GM12878 (cell line): ENCODE measurements at regions not wholly inside any gene's neighbourhood (a gene's known extent, or its start where the extent isn't known, plus 50 kb on each side); places are given as distances from the start of the nearest gene placed in this dataset.

Source experiments
- CEBPB ChIP-seq, 2 experiments: fragments of 150-350 bp in 1 of 2; IDR thresholded peaks; 2 replicates each; pipeline ENCODE4 v1.6.1; 2012 to 2014; ENCODE audit warnings: low read depth in 2 of 2, low read length in 2 of 2, borderline replicate concordance in 1 of 2, inconsistent platforms in 1 of 2
- CHD4 ChIP-seq: fragments of 200-600 bp; sonication (generic); IDR thresholded peaks from 2 replicates; pipeline ENCODE4 v1.6.1; 2016; ENCODE audit warnings: mild to moderate bottlenecking
- DPF2 ChIP-seq: fragments of 450-650 bp; IDR thresholded peaks from 2 replicates; pipeline ENCODE4 v1.6.1; 2017; ENCODE audit warnings: mild to moderate bottlenecking
- EP300 ChIP-seq, 2 experiments: fragments of 150-350 bp in 1 of 2; IDR thresholded peaks; 2 replicates each; pipeline ENCODE4 v1.6.1; 2011 to 2012; ENCODE audit warnings: low read depth in 2 of 2, low read length in 2 of 2, borderline replicate concordance in 1 of 2, improper control_type of control experiment in 1 of 2, inconsistent platforms in 1 of 2; ENCODE audit not compliant: control insufficient read depth in 1 of 2
- SMAD1 ChIP-seq: fragments of 450-650 bp; IDR thresholded peaks from 2 replicates; pipeline ENCODE4 v1.6.1; 2018; ENCODE audit warnings: mild to moderate bottlenecking, low read depth; ENCODE audit not compliant: partially characterized antibody
- TF ChIP-seq, protein P1 (sequence below), 3 experiments: IDR thresholded peaks in 2 of 3; conservative IDR thresholded peaks in 1 of 3; 2 replicates each; pipeline ENCODE4 v1.5.1; 2011; ENCODE audit warnings: low read depth in 3 of 3, low read length in 3 of 3, mild to moderate bottlenecking in 3 of 3, control low read depth in 2 of 3, moderate library complexity in 2 of 3, inconsistent platforms in 1 of 3, mixed read lengths in 1 of 3; ENCODE audit not compliant: control insufficient read depth in 2 of 3, insufficient read depth in 1 of 3; ENCODE audit errors: extremely low read depth in 1 of 3
- TF ChIP-seq, protein P2 (sequence below): IDR thresholded peaks from 2 replicates; pipeline ENCODE4 v1.6.1; 2012; ENCODE audit warnings: low read depth, low read length, improper control_type of control experiment

DNA sequence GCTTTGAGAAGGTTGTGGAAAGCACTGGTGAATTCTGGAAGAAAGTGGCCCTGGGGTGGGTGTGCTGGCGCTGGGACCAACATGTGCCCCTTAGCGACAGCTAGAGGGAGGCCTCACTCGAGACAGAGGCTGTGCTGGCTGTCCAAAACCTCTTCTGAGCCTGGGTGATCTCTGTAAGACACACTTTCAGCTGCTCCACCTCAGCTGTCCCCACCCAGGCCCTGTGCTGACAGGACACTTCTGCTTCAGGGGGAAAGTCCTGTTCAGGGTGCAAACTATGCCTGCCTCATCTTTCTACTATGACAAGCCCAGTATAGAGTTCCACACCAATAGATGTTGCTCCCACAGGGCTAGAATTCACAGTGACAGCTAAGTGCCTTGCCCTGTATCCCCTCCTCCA is 426.4 kb downstream of the MED10 start:
- TF ChIP-seq CHD4 (no peak), CEBPB (IDR thresholded peaks at IDR 0.05; ENCODE audit: borderline replicate concordance in 1 of 2, low read depth in 2 of 2, low read length in 2 of 2) (no peak), DPF2 (no peak), EP300 (IDR thresholded peaks at IDR 0.05; ENCODE audit: borderline replicate concordance in 1 of 2, control insufficient read depth in 1 of 2, low read depth in 2 of 2, low read length in 2 of 2) (no peak), SMAD1 (no peak)
- TF ChIP-seq, protein P1, sequence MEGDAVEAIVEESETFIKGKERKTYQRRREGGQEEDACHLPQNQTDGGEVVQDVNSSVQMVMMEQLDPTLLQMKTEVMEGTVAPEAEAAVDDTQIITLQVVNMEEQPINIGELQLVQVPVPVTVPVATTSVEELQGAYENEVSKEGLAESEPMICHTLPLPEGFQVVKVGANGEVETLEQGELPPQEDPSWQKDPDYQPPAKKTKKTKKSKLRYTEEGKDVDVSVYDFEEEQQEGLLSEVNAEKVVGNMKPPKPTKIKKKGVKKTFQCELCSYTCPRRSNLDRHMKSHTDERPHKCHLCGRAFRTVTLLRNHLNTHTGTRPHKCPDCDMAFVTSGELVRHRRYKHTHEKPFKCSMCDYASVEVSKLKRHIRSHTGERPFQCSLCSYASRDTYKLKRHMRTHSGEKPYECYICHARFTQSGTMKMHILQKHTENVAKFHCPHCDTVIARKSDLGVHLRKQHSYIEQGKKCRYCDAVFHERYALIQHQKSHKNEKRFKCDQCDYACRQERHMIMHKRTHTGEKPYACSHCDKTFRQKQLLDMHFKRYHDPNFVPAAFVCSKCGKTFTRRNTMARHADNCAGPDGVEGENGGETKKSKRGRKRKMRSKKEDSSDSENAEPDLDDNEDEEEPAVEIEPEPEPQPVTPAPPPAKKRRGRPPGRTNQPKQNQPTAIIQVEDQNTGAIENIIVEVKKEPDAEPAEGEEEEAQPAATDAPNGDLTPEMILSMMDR (IDR thresholded peaks at IDR 0.05 in 2 of 3, conservative IDR thresholded peaks at IDR 0.05 in 1 of 3; ENCODE audit: control insufficient read depth in 2 of 3, extremely low read depth in 1 of 3, insufficient read depth in 1 of 3, low read depth in 3 of 3, low read length in 3 of 3): no peak
- TF ChIP-seq, protein P2, sequence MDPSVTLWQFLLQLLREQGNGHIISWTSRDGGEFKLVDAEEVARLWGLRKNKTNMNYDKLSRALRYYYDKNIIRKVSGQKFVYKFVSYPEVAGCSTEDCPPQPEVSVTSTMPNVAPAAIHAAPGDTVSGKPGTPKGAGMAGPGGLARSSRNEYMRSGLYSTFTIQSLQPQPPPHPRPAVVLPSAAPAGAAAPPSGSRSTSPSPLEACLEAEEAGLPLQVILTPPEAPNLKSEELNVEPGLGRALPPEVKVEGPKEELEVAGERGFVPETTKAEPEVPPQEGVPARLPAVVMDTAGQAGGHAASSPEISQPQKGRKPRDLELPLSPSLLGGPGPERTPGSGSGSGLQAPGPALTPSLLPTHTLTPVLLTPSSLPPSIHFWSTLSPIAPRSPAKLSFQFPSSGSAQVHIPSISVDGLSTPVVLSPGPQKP: no peak
